ENCODE measurements at regions not wholly inside any gene's neighbourhood (a gene's known extent, or its start where the extent isn't known, plus 50 kb on each side); places are given as distances from the start of the nearest gene placed in this dataset.

DNA sequence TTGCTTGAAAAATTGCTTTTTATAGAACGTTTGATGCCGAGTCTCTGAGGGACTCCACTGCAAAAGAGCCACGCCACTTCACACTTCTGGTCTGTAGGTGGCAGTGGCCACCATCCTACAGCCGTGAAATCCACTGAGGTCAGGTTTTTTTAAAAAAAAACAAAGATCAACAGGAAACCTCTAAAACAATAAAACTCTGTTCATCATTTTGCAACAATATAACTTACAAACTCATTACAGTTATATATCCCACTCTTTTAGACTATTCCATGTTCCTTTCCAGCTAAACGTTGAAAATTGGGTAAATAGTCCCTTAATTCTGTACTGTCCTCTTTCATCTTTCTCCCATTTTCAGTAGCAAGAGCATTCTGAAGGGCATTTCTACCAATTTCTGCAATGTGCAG lies 64.6 kb upstream of the FMN2 start:
- TF ChIP-seq, protein P1, sequence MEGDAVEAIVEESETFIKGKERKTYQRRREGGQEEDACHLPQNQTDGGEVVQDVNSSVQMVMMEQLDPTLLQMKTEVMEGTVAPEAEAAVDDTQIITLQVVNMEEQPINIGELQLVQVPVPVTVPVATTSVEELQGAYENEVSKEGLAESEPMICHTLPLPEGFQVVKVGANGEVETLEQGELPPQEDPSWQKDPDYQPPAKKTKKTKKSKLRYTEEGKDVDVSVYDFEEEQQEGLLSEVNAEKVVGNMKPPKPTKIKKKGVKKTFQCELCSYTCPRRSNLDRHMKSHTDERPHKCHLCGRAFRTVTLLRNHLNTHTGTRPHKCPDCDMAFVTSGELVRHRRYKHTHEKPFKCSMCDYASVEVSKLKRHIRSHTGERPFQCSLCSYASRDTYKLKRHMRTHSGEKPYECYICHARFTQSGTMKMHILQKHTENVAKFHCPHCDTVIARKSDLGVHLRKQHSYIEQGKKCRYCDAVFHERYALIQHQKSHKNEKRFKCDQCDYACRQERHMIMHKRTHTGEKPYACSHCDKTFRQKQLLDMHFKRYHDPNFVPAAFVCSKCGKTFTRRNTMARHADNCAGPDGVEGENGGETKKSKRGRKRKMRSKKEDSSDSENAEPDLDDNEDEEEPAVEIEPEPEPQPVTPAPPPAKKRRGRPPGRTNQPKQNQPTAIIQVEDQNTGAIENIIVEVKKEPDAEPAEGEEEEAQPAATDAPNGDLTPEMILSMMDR (IDR thresholded peaks at IDR 0.05): peak; percentile 59 to 85 (median 78)
- TF ChIP-seq EP300 (IDR thresholded peaks at IDR 0.05) (no peak), POLR2AphosphoS5 (IDR thresholded peaks at IDR 0.05) (no peak), POLR2A (IDR thresholded peaks at IDR 0.05) (no peak)
